Calu3 (cell line): ENCODE measurements at regions not wholly inside any gene's neighbourhood (a gene's known extent, or its start where the extent isn't known, plus 50 kb on each side); places are given as distances from the start of the nearest gene placed in this dataset.

Source experiments
- BruUV-seq: library from RNA; stranded (reverse); fragments of 400-500 nt; replicated peaks from 2 replicates; lab custom pipeline; 2021; lab: Mats Ljungman, UMichigan
- CTCF ChIA-PET: fragments of 300-600 bp; sonication (Branson Sonifier 250); formaldehyde crosslinking; loops from one replicate; lab custom pipeline; 2022; ENCODE audit warnings: antibody characterized with exemption; lab: Charles Lee
- DNase-seq: peaks from one replicate; pipeline ENCODE4 v3.0.0; 2022
- H3K27ac Mint-ChIP-seq: one replicate; pipeline ENCODE4 v1.8.0; 2022; ENCODE audit warnings: mixed read lengths; ENCODE audit not compliant: unreplicated experiment
- H3K27me3 Mint-ChIP-seq: one replicate; pipeline ENCODE4 v1.8.0; 2022; ENCODE audit warnings: mixed read lengths; ENCODE audit not compliant: unreplicated experiment
- H3K36me3 Mint-ChIP-seq: one replicate; pipeline ENCODE4 v1.8.0; 2022; ENCODE audit warnings: mild to moderate bottlenecking, moderate library complexity, mixed read lengths; ENCODE audit not compliant: insufficient read depth, unreplicated experiment
- H3K4me1 Mint-ChIP-seq: one replicate; pipeline ENCODE4 v1.8.0; 2022; ENCODE audit warnings: mild to moderate bottlenecking, low read depth, mixed read lengths; ENCODE audit not compliant: unreplicated experiment
- H3K4me3 Mint-ChIP-seq: one replicate; pipeline ENCODE4 v1.8.0; 2022; ENCODE audit warnings: mild to moderate bottlenecking, low read depth, moderate library complexity, mixed read lengths; ENCODE audit not compliant: unreplicated experiment
- H3K9me3 Mint-ChIP-seq: one replicate; pipeline ENCODE4 v1.8.0; 2022; ENCODE audit warnings: low read depth, mixed read lengths; ENCODE audit not compliant: unreplicated experiment
- CTCF ChIP-seq: fragments of 200-600 bp; IDR thresholded peaks from one replicate; pipeline ENCODE4 v1.8.0; 2022; ENCODE audit warnings: antibody characterized with exemption; ENCODE audit not compliant: unreplicated experiment
- intact Hi-C: fragments of 100-400 bp; cut with micrococcal nuclease; formaldehyde crosslinking; loops from one replicate; pipeline ENCODE4 v1.10.0; 2022; ENCODE audit not compliant: unreplicated experiment

GRCh38 chr16:85237817-85238216 lies 125.5 kb upstream of the CIBAR2 start:
- BruUV-seq = no TSS peak
- Mint-ChIP-seq H3K4me3 (no peak overlapping the region), H3K9me3 (no peaks in the 10 kb centered on the region), H3K4me1 (no peaks in the 10 kb centered on the region), H3K36me3 (no peaks in the 10 kb centered on the region), H3K27me3 (peaks cover 100% of the 10 kb centered on the region), H3K27ac (no peak overlapping the region)
- CTCF ChIA-PET = no interaction called here
- TF ChIP-seq CTCF = no peak
- intact Hi-C loops = loop anchor here (10.0 kb wide), 1 partner anchor 123 kb away; the partner anchor contains the start of gene CIBAR2
- DNase-seq = no peak

- Mint-ChIP-seq H3K27me3 (peaks cover 100% of the 10 kb centered on the region), H3K36me3 (no peaks in the 10 kb centered on the region), H3K4me1 (no peaks in the 10 kb centered on the region), H3K4me3 (no peak overlapping the region), H3K9me3 (no peaks in the 10 kb centered on the region), H3K27ac (no peak overlapping the region)
- no peak for TF ChIP-seq CTCF
- DNase-seq = no peak
- no TSS peak for BruUV-seq
- CTCF ChIA-PET = no interaction called here
- intact Hi-C loops = loop anchor here (10.0 kb wide), 1 partner anchor 123 kb away; the partner anchor contains the start of gene CIBAR2
Observed at GRCh38 chr16:85238233-85238647, 126.0 kb upstream of the CIBAR2 start.

GRCh38 chr16:85239239-85239638 lies 127.0 kb upstream of the CIBAR2 start:
- H3K27ac Mint-ChIP-seq = no peak overlapping the region
- BruUV-seq = no TSS peak
- no peaks in the 10 kb centered on the region for H3K4me1 Mint-ChIP-seq
- no peak overlapping the region for H3K4me3 Mint-ChIP-seq
- no peak for TF ChIP-seq CTCF
- H3K27me3 Mint-ChIP-seq = peaks cover 100% of the 10 kb centered on the region
- H3K36me3 Mint-ChIP-seq = no peaks in the 10 kb centered on the region
- no peaks in the 10 kb centered on the region for H3K9me3 Mint-ChIP-seq
- CTCF ChIA-PET = no interaction called here
- intact Hi-C loops = loop anchor here (10.0 kb wide), 1 partner anchor 124 kb away; the partner anchor contains the start of gene CIBAR2
- no peak for DNase-seq

GRCh38 chr16:85239871-85240270 lies 127.6 kb upstream of the CIBAR2 start:
- TF ChIP-seq CTCF = no peak
- no TSS peak for BruUV-seq
- no peaks in the 10 kb centered on the region for H3K36me3 Mint-ChIP-seq
- CTCF ChIA-PET = no interaction called here
- no peak for DNase-seq
- H3K27me3 Mint-ChIP-seq = peaks cover 96% of the 10 kb centered on the region
- no peak overlapping the region for H3K4me3 Mint-ChIP-seq
- no peak overlapping the region for H3K27ac Mint-ChIP-seq
- H3K4me1 Mint-ChIP-seq = no peaks in the 10 kb centered on the region
- no peaks in the 10 kb centered on the region for H3K9me3 Mint-ChIP-seq
- intact Hi-C loops = loop anchor here (10.0 kb wide), 1 partner anchor 125 kb away; the partner anchor contains the start of gene CIBAR2
